Dedifferentiated amniotic fluid mesenchymal stem cell (primary cell): ENCODE measurements at regions not wholly inside any gene's neighbourhood (a gene's known extent, or its start where the extent isn't known, plus 50 kb on each side); places are given as distances from the start of the nearest gene placed in this dataset.
"Not testable (repeated sequence)": the region's sequence is repeated elsewhere in the genome, so short reads cannot be mapped to it uniquely, and the experiment has no call there.

ENCODE experiments used
- DNase-seq: peaks from one replicate; pipeline ENCODE4 v3.0.0-alpha.2; 2016; ENCODE audit errors: extremely low spot score

DNA sequence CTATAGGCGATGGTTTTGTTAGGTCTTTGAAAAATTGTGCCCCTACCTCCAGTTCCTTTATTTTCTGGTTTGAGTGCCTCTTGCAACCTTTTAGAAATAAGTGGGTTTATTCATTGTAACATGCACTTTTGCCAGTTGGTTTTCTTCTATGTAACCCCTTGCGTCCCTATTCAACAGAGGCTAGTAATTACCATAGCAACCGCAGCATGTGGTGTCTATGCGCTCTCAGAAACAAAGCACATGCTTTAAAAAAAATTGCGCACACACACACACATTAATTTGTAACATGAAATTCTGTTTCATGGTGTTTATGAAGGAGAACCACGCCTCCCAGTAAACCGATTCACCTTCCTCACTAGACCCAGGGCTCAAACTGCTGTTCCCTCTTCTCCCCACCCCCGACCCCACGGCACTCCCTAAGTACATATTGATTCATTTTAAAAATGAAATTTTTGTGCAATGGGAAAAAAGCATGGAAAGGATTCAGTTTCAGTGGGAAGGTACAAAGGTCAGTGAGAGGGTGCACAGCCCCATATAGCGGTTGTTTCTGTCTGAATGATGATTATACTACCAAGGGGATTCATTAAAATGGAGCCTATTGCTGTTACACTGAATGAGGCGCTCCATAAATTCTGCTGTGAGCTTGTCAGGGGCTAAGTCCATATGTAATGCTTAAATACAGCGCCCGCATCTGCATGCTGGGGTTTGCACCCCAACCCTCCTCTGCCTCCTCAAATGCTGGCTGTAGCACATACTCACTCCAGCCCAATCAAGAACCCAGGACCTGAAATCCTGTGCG, 206.9 kb downstream of the ICOS start:
- no peak for DNase-seq

DNA sequence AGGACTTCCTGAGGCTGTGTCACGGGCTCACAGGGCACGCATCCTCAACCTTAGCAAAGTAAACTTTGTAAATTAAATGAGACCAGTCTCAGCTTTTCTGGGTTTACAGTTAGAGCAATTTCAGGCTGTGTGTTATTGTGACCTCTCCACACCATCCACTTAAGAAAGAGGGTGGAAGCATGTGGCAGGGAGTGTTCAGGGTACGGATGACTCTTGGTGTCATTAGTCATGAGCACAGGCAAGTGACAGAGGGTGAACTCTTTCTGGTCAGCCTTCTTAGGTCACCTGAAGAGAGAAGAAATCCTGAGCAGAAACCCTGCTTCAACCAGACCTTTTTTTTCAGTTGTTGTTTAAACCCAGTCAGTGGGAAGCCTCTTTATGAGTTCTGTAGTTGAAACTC, 207.9 kb downstream of the ICOS start:
- no peak for DNase-seq

DNA sequence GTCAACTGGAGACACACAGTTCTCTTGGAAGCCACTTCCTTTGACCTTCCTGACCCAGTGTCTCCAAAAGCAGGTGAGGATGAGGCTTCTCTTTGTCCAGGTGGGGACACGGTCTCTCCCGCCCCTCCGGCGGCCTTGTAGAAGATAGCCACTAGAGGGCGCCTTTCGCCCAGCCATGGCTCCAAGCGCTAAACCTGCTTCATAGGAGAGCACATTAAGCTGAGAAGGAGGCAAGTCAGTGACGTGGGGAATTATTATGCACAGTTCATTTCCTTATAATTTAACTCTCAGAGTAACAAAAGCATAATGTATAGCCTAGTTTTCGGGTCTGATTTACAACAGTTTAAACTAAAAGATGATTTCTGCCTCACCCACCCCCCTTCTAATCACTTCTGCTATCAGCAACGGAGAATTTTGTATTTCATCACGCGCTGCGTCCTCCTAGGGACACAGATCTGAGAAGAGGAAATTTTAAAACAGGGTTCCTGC, 208.7 kb downstream of the ICOS start:
- DNase-seq = peak; percentile 77

DNA sequence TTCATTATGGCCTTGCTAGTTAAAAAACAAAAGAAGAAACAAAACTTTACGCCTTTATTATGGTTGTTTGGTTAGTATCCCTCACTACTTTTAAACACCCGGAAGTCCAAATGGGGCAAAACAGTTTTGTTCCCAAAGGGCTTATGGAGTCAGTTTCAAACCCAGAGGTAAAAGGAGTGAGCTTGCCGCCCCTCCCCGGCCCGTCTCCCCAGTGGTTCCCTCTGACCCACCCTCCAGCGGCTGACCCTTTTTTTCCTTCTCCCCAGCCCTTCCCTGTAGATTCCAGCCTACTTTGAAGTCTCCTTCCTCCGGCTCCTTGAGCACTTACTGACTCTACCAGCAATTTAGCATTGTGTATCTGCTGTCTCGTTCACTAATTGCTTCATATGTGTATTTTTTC, 209.2 kb downstream of the ICOS start:
- no peak for DNase-seq

DNA sequence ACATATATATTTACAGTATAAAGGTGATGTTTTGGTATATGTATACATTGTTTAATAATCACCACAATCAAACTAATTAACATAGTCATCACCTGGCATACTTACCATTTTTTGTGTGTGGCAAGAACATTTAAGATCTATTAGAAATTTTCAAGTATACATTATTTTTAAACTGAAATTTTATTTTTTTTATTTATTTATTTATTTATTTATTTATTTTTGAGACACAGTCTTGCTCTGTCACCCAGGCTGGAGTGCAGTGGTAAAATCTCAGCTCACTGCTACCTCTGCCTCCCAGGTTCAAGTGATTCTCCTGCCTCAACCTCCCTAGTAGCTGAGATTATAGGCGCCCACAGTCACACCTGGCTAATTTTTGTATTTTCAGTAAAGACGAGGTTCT, 210.5 kb downstream of the ICOS start:
- not testable (repeated sequence) for DNase-seq

DNA sequence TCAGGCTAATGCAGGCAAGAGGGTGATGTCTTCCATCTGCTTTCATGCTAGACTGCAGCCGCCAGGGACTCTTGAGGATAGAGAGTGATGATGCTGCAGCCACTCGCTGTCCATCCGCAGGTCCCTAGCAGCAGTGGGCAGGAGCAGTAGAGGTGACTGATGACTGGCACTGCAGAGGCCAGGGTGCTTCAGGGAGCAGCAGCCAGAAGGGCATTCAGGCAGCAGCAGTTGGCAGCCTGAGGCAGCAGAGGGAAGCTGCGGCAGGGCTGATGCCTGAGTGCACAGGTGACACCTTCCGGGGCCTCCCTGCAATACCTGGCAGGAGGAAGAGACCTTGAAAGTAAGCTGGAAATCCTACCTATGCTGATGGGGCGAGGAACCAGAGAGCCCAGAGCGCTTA, 214.2 kb downstream of the ICOS start:
- no peak for DNase-seq

DNA sequence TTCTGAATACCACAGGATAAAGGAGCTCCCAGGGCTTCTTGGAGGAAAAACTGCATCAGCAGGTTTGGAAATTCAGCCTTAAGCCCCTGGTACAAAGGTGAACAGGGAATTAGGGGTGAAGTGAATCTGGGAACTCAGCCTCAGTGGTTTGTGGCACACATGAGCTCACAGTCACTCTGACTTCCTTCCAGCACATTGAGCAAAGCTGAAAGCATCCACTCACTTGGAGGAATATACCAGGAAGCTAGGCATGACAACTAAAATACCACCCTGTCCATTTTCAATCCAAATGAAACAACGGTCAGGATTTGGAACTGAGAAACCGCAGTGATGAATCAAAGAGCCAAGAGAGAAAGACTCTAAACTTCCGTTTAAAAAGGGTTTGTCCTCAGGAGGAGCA, 216.1 kb downstream of the ICOS start:
- no peak for DNase-seq

DNA sequence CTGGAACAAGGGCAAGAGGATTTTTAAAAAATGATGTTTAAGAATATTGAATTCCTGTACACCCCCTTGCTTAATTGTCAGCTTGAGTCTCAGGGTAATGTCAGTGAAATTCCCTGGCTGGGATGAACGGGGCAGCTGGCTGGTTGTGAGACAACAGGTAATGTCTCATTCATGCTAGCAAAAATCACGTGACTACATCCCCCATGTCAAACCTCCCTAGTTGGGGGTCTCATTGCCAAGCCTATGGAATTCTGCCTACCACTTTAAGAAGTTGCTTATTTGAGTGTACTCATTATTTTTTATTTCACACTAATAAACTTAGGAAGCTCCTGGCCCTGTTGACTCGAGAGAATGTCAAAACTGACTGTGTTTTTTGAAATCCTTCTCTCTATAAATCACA, 218.3 kb downstream of the ICOS start:
- DNase-seq = no peak

DNA sequence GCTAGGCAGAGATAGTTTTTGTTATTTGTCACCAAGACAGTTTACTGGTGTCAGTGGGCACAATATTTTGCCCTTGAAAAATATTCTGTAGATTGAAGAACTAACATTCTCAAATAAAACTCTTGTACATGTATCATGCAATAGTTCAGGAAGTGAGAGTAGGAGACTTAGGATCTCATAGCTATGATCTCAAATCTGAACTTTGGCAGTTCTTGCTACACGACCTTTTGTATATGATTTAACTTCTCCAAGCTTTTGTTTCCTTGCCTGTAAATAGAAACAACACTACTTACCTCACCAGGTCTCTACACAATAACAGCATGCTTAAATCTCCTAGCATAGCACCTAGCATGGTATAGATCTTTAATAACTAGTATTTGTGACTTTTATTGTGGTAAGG, 219.9 kb downstream of the ICOS start:
- no peak for DNase-seq

DNA sequence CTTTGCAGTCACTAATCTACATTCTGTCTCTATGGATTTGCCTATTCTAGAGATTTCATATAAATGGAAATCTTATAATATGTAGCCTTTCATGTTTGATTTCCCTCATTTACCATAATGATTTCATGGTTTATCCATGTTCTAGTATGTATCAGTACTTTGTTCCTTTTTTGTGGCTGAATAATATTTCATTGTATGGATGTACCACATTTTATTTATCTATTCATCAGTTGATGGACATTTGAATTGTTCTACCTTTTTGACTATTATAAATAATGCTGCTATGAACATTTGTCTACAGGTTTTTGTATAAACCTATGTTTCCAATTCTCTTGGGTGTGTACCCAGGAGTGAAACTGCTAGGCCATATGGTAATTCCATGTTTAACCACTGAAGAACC, 221.1 kb downstream of the ICOS start:
- DNase-seq = no peak

DNA sequence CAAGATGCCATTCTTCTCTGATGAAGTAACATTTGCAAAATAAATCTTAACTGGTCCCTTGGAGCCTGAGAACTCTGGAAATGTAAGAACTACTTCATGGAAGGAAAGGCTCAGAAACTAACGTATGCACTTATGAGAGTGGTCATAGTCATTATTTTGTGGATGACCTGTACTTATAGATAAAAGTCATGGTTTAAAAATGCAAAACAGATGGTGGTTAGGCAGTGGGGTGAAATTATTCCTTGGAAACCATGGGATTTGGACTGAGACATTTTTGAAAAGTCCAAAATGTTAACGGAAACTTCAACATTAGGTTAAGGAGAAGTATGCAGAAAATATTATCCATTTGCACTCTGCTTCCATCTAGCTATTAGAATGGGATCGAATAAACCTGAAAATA, 223.0 kb downstream of the ICOS start:
- no peak for DNase-seq

DNA sequence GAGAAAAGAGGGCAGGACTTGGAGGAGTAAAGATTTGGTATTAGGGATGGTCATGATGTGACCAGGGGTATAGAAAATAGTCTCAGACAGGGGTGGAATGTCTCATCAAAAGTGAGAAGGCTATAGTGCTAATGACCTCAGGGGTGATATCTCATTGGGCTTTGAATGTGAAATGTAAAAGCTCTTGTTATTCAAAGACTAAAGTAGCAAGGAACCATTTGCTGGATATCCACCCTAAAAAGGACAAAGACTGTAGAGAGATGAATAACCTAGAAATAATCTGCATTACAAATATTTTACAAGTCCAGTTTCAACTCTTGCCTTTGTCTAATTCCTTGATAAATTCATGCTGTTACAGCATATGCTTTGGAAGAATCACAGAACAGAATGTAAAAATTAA, 224.4 kb downstream of the ICOS start:
- DNase-seq = no peak

DNA sequence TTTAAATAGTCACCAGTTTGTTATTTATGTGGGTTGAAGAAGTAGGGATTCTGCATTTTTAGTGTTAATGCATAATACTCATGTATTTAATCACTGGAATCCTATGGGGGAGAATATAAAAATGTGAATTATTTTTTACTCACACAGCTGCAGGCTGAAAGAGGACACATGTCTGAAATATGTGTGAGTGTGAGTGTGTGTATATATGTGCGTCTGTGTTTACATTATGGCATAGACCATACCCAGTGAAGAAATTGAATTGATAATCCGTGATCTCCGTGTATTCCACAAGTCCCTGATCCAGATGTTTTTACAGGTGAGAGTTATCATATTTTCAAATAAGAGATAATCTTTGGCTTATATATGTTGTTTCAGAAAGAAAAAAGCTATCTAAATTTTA, 225.3 kb downstream of the ICOS start:
- DNase-seq = no peak

DNA sequence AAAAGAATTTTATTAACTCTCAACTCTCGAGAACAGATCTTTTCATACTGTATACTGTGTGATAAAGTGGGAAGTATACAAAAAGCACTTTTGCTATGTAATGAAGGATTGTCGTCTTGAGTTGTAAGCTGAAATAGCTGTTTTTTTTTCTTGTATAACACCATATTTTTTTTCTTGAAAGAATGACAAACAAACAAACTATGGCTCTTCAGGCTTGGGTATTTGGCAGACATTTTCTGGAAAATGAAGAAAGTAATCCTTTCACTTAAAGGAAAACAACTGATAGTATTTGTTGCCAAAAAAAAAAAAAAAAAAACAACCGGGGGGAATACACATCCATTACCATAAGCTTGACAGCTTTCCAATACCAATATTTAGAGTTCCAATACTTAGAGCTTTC, 230.4 kb downstream of the ICOS start:
- no peak for DNase-seq

DNA sequence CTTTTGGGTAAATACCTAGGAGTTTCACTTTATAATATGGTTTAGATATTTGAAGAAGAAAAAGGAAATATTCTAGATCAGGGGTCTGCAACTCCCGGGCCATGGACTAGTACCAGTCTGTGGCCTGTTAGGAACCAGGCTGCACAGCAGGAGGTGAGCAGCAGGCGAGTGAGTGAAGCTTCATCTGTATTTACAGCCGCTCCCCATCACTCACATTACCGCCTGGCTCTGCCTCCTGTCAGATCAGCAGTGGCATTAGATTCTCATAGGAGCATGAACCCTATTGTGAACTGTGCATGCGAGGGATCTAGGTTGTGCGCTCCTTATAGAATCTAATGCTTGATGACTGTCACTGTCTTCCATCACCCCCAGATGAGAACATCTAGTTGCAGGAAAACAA, 231.1 kb downstream of the ICOS start:
- not testable (repeated sequence) for DNase-seq

DNA sequence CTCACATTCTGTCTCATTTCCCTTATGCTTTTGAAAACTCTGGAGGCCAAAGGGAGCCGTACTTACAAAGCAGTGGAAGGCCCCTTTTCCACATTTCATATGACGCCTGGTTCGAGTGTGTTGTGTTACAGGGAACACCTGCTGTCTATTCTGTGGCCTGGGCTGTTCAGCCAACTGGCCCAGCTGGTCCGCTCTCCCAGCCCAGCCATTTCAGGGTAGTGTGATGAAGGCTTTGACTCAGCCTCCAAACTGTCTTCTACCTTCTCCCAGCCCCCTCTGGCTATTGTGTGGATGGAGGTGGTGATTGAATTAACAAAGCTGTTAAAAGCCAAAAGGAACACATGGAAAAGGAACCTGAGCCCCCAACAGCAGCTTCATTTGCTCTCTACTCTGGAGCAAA, 233.8 kb downstream of the ICOS start:
- DNase-seq = no peak

DNA sequence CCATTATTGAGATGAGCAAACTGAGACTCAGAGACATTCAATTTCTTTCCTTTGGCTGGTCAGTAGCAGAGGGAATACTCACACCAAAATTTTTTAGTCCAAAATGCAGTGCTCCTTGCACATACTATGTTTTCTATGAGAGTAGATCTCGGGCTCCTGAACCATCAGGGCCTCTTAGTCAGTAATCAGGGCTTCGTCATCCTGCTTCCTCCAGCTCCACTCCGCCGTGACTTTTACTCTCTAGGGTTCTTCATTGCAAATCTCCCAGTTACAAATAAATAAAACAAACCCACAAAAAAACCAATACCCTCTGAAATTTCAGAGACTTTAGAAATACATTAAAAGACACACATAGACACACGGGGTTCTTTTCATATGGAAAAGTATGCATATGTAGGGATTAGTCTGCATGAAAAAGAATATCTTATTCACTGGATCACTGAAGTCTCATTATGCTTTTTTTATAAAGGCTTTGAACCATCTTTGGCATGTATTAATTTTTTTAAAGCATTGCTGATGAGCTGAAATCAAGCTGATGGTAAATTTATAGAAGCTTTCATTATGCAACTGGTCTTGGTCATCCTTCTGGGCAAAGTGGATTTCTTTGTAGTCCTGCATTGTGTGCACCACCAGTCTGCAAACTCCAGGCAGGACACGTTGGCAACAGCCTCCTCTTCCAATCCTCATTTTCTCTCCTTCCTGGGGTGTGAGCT, 235.0 kb downstream of the ICOS start:
- no peak for DNase-seq

DNA sequence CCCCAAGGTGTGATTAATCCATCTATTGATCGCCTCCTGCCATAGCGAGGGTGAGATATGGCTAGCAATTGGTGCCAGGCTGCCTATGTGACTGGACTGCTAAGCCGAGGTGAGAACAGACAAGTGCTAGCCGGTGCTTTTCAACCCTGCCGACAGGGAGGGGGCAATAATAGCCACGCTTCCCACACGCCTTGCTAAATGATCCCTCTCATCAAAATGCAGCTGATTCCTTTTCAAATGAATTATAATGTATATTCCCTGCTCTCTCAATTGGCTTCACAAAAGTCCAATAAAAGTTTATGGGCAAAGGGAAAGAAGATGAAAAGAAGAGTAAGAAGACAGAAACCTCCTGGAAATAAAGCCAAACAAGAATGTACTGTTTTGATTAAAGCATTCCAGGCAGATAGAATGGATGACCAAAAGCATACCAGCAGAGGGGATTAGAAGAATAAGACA, 235.6 kb downstream of the ICOS start:
- no peak for DNase-seq

DNA sequence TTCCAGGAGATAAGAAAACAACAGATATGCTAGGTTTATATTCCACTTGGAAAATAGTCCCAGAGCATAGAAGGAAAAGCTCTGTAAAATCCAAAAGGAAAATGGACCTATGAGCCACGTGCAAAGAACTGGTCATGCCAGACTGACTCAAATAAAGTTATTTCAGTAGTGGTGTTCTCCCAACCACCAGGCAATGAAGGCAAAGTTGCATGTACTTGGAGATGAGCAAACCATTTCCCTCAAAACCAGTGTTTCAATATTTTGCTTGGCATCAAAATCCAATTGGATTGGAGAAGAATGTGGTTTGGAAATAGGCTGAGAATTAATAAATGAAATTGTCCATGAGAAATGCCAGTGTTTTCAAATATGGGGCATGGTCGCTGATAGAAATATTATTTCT, 237.5 kb downstream of the ICOS start:
- DNase-seq = no peak

DNA sequence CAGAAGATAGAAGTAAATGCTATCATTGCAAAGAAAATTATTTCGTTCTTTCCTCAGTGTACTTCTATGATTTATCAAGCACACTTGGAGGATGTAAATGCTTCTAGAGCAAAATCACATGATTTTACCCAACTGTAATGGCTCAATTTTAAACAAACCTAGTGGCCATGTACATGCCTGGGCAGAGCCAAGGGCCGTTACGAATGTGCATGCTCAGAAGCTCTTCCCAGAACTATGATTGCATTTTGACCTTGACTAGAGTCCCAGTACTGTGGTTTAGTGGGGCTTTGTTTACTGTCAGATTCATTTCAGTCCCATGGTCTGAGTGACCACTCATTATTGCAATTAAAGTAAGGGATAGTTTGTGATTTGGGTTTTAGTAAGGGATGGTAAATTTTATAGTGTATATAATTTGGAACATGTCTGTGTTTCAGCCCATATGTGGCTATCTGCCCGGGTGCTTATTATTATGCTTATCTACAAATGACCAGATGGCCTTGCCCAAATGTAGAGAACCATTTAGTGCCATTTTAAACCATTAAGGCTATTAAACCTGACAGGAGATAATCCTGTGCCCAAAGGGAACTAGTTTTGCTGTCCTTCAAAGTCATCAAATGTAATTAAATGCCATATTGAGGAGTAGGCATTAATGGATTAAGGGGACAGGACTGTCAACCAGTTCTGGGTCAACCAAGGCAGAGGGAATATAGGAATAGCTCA, 239.1 kb downstream of the ICOS start:
- DNase-seq = no peak

DNA sequence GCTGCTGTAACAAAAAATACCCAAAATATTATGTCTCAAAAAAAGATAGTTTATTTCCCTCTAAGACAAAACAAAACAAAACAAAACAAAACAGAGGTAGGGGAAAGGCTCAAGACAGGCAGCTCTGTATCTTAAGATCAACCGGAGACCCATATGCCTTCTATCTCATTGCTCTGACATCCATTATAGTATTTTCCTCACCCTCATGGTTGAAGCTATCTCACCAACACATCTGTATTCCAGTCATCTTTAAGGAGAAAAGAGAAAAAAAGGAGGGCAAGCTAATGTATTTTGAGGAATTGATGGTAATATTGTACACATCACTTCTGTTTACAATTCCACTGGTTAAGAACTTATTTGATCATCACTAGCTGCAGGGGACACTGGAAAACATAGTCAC, 239.7 kb downstream of the ICOS start:
- DNase-seq = no peak

DNA sequence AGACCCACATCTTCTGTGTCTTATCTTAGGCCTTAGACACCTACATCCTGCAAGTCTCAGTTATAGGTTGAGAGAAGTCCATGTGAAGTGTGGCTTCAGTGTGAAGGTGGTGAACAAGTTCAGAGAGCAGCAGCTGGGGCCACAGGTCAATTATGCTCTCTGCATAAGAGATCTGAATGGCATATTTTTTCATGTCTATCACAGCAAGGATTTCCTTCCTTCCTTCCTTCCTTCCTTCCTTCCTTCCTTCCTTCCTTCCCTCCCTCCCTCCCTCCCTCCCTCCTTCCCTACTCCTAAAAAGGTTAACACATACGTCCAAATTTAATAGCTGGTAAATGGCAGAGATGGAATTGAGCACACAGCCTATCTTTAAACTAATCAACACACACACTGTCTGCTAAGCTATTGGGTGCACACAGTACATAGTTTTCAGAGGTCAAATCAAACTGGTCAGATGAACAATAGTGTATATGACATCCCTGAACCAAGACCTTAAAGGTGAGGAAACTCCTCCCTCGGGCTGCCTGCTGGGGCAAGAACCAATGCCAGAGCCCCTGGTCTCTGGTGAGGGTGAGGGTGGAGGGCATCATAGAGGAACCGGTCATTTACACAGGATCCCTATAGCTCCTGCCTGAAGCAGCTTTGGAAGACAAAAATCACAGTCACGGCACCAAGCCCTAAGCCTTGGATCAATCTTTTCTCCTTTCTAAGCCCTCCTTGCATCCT, 240.9 kb downstream of the ICOS start:
- no peak for DNase-seq
